H9 (cell line): ENCODE measurements at regions not wholly inside any gene's neighbourhood (a gene's known extent, or its start where the extent isn't known, plus 50 kb on each side); places are given as distances from the start of the nearest gene placed in this dataset.

ENCODE experiments used
- DNase-seq: peaks from one replicate; pipeline ENCODE4 v3.0.0-alpha.2; 2017
- H2AFZ ChIP-seq: one replicate; pipeline ENCODE4 v1.6.1; 2013; ENCODE audit warnings: mild to moderate bottlenecking, low read length, control low read depth, moderate library complexity
- H2AK5ac ChIP-seq: 2 replicates; pipeline ENCODE4 v1.6.1; 2013; ENCODE audit warnings: low read length, control low read depth, mixed read lengths; ENCODE audit not compliant: insufficient read length
- H2BK120ac ChIP-seq: one replicate; pipeline ENCODE4 v1.6.1; 2013; ENCODE audit warnings: low read depth, mild to moderate bottlenecking, low read length, control low read depth, inconsistent platforms; ENCODE audit not compliant: poor library complexity, severe bottlenecking
- H2BK12ac ChIP-seq: 2 replicates; pipeline ENCODE4 v1.6.1; 2013; ENCODE audit warnings: low read length, control low read depth, mixed read lengths, low read depth; ENCODE audit not compliant: insufficient read length
- H2BK15ac ChIP-seq: 2 replicates; pipeline ENCODE4 v1.6.1; 2013; ENCODE audit warnings: low read depth, low read length, control low read depth
- H2BK20ac ChIP-seq: one replicate; pipeline ENCODE4 v1.6.1; 2013; ENCODE audit warnings: low read depth, mild to moderate bottlenecking, low read length, control low read depth, inconsistent platforms; ENCODE audit not compliant: poor library complexity, severe bottlenecking
- H2BK5ac ChIP-seq: 2 replicates; pipeline ENCODE4 v1.6.1; 2013; ENCODE audit warnings: low read length, control low read depth, mixed read lengths; ENCODE audit not compliant: insufficient read length
- H3K14ac ChIP-seq: 2 replicates; pipeline ENCODE4 v1.6.1; 2013; ENCODE audit warnings: low read length, control low read depth; ENCODE audit not compliant: insufficient read depth
- H3K18ac ChIP-seq: 2 replicates; pipeline ENCODE4 v1.6.1; 2013; ENCODE audit warnings: low read depth, mild to moderate bottlenecking, mixed read lengths, low read length, control low read depth; ENCODE audit not compliant: insufficient read length
- H3K23ac ChIP-seq: 2 replicates; pipeline ENCODE4 v1.6.1; 2013; ENCODE audit warnings: low read length, control low read depth, mixed read lengths, low read depth; ENCODE audit not compliant: insufficient read length
- H3K23me2 ChIP-seq: 2 replicates; pipeline ENCODE4 v1.6.1; 2013; ENCODE audit warnings: low read depth, mild to moderate bottlenecking, mixed read lengths, low read length, control low read depth; ENCODE audit not compliant: insufficient read length, poor library complexity, severe bottlenecking
- H3K27ac ChIP-seq: 2 replicates; pipeline ENCODE4 v1.5.1; 2013; ENCODE audit warnings: low read length, control low read depth, mixed read lengths, low read depth; ENCODE audit not compliant: insufficient read length
- H3K27me3 ChIP-seq: 2 replicates; pipeline ENCODE4 v1.6.1; 2013; ENCODE audit warnings: low read length, control low read depth, inconsistent platforms; ENCODE audit not compliant: insufficient read depth
- H3K4ac ChIP-seq: 2 replicates; pipeline ENCODE4 v1.6.1; 2013; ENCODE audit warnings: low read depth, mild to moderate bottlenecking, control low read depth, inconsistent platforms, low read length, moderate library complexity
- H3K4me1 ChIP-seq: 2 replicates; pipeline ENCODE4 v1.6.1; 2013; ENCODE audit warnings: low read length, control low read depth, inconsistent platforms; ENCODE audit not compliant: insufficient read depth
- H3K4me2 ChIP-seq: 2 replicates; pipeline ENCODE4 v1.6.1; 2013; ENCODE audit warnings: low read length, control low read depth, mixed read lengths; ENCODE audit not compliant: insufficient read length, insufficient read depth
- H3K56ac ChIP-seq: 2 replicates; pipeline ENCODE4 v1.6.1; 2013; ENCODE audit warnings: low read depth, mild to moderate bottlenecking, mixed read lengths, low read length, control low read depth; ENCODE audit not compliant: insufficient read length
- H3K79me1 ChIP-seq: 2 replicates; pipeline ENCODE4 v1.6.1; 2013; ENCODE audit warnings: low read depth, mild to moderate bottlenecking, moderate library complexity, low read length, control low read depth, inconsistent platforms; ENCODE audit not compliant: insufficient read depth, poor library complexity, severe bottlenecking
- H3K79me2 ChIP-seq: 2 replicates; pipeline ENCODE4 v1.6.1; 2013; ENCODE audit warnings: low read length, control low read depth, inconsistent platforms; ENCODE audit not compliant: insufficient read depth
- H3K9ac ChIP-seq: 2 replicates; pipeline ENCODE4 v1.6.1; 2013; ENCODE audit warnings: low read length, control low read depth, mixed read lengths; ENCODE audit not compliant: insufficient read length; ENCODE audit errors: extremely low read depth
- H3K9me3 ChIP-seq: one replicate; pipeline ENCODE4 v1.6.1; 2013; ENCODE audit warnings: low read depth, low read length, inconsistent platforms; ENCODE audit not compliant: control insufficient read depth
- H3T11ph ChIP-seq: one replicate; pipeline ENCODE4 v1.6.1; 2013; ENCODE audit warnings: mild to moderate bottlenecking, low read length, control low read depth, inconsistent platforms
- H4K20me1 ChIP-seq: one replicate; pipeline ENCODE4 v1.6.1; 2013; ENCODE audit not compliant: control insufficient read depth, insufficient read length, insufficient read depth
- H4K5ac ChIP-seq: 2 replicates; pipeline ENCODE4 v1.6.1; 2013; ENCODE audit warnings: low read depth, mild to moderate bottlenecking, mixed read lengths, low read length, control low read depth; ENCODE audit not compliant: insufficient read length
- H4K8ac ChIP-seq: replicated peaks from 2 replicates; pipeline ENCODE4 v1.6.1; 2013; ENCODE audit warnings: low read length, control low read depth, mixed read lengths, low read depth; ENCODE audit not compliant: insufficient read length
- H4K91ac ChIP-seq: 2 replicates; pipeline ENCODE4 v1.6.1; 2013; ENCODE audit warnings: low read depth, mild to moderate bottlenecking, moderate library complexity, mixed read lengths, low read length, control low read depth; ENCODE audit not compliant: insufficient read length
- H3K27ac Mint-ChIP-seq, 3 experiments: 2 replicates in 2 of 3; 3 replicates in 1 of 3; pipeline ENCODE4 v1.8.0; 2020 to 2021; ENCODE audit warnings: mixed read lengths in 3 of 3, mild to moderate bottlenecking in 1 of 3, moderate library complexity in 1 of 3
- H3K27me3 Mint-ChIP-seq: 2 replicates; pipeline ENCODE4 v1.8.0; 2021; ENCODE audit warnings: low read depth, mild to moderate bottlenecking, moderate library complexity, mixed read lengths
- H3K36me3 Mint-ChIP-seq, 3 experiments: 2 replicates in 2 of 3; 3 replicates in 1 of 3; pipeline ENCODE4 v1.8.0; 2020 to 2021; ENCODE audit warnings: low read depth in 3 of 3, mixed read lengths in 3 of 3; ENCODE audit not compliant: insufficient read depth in 1 of 3
- H3K4me1 Mint-ChIP-seq, 2 experiments: 2 replicates each; pipeline ENCODE4 v1.8.0; 2020; ENCODE audit warnings: mixed read lengths in 2 of 2
- H3K4me3 Mint-ChIP-seq, 2 experiments: 2 replicates in 1 of 2; 3 replicates in 1 of 2; pipeline ENCODE4 v1.8.0; 2020 to 2021; ENCODE audit warnings: mild to moderate bottlenecking in 2 of 2, mixed read lengths in 2 of 2, moderate library complexity in 1 of 2
- H3K9me3 Mint-ChIP-seq, 2 experiments: 2 replicates in 1 of 2; 3 replicates in 1 of 2; pipeline ENCODE4 v1.8.0; 2020; ENCODE audit warnings: mild to moderate bottlenecking in 2 of 2, mixed read lengths in 2 of 2, moderate library complexity in 1 of 2
- CTCF ChIP-seq: fragments of 200-600 bp; sonication (generic); conservative IDR thresholded peaks from 3 replicates; pipeline ENCODE4 v1.8.0; 2021; ENCODE audit warnings: antibody characterized with exemption, mild to moderate bottlenecking
- WGBS: extraction: QIAGEN DNeasy Blood & Tissue Kit; methylation state at CpG from one replicate; pipeline ENCODE4 v1.1.7; 2013; ENCODE audit warnings: missing lambda C conversion rate, low lambda C conversion rate, mixed read lengths; ENCODE audit not compliant: insufficient read length; ENCODE audit errors: extremely low coverage; 5-methylcytosine and 5-hydroxymethylcytosine counted together

GRCh38 chr6:149220882-149221773 is 96.4 kb upstream of the TAB2 start:
- no peak for DNase-seq
- peaks cover 4% of the 10 kb centered on the region; the same call in 1 of the 2 replicates for H3K4me1 ChIP-seq
- no peak for TF ChIP-seq CTCF

More at GRCh38 chr6:149220882-149221773, 96.4 kb upstream of the TAB2 start:
- Histone ChIP-seq H3T11ph (no peak overlapping the region), H4K5ac (no peak overlapping the region), H2BK20ac (no peak overlapping the region), H3K27ac (no peak overlapping the region), H3K79me1 (no peaks in the 10 kb centered on the region), H4K8ac (no peak overlapping the region), H3K14ac (no peak overlapping the region), H3K4ac (no peak overlapping the region), H2BK5ac (no peak overlapping the region), H3K9me3 (no peaks in the 10 kb centered on the region), H3K23me2 (no peaks in the 10 kb centered on the region), H3K56ac (no peak overlapping the region), H4K20me1 (no peaks in the 10 kb centered on the region), H3K27me3 (no peaks in the 10 kb centered on the region), H3K4me2 (no peak overlapping the region), H2AFZ (no peak overlapping the region), H2BK15ac (no peak overlapping the region), H2AK5ac (no peak overlapping the region), H2BK120ac (no peak overlapping the region), H4K91ac (no peak overlapping the region), H2BK12ac (no peak overlapping the region), H3K23ac (no peak overlapping the region), H3K9ac (no peak overlapping the region), H3K79me2 (no peaks in the 10 kb centered on the region), H3K18ac (no peak overlapping the region)
- no peak overlapping the region for H3K27ac Mint-ChIP-seq
- peaks cover 26% of the 10 kb centered on the region in 2 experiments for H3K4me1 Mint-ChIP-seq
- no peaks in the 10 kb centered on the region; the same call in 1 of the 2 replicates for H3K27me3 Mint-ChIP-seq
- no peaks in the 10 kb centered on the region for H3K9me3 Mint-ChIP-seq
- no peaks in the 10 kb centered on the region for H3K36me3 Mint-ChIP-seq
- no CpG with 5 or more reads among the region's 6 CpGs for WGBS
- no peak overlapping the region for H3K4me3 Mint-ChIP-seq
